ENCODE measurements at regions not wholly inside any gene's neighbourhood (a gene's known extent, or its start where the extent isn't known, plus 50 kb on each side); places are given as distances from the start of the nearest gene placed in this dataset.

DNA sequence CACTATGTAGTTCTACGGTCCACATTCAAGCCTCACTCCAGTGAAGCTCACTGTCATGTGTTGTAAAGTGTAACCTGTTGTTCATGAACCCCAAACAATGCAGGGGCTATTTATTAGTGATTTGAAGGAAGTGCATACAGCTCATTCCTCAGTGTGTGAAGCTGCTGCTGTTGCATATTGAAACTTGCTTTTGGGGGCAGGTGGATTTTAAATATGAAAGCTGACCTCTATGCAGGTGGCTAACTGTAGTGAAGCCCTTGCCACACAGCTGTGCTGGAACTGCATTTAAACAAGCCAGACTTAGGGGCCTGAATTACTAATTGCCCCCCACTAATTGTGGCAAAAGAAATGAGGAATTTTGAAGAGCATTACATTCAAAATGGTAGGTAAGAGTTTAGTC lies 226.3 kb downstream of the ATP23 start:
- Histone ChIP-seq H3K4me1 (ENCODE audit: insufficient read depth, low read length) (no peaks in the 10 kb centered on the region), H3K4me3 (ENCODE audit: low read length) (no peak overlapping the region), H3K9me3 (ENCODE audit: control insufficient read depth in 1 of 2, insufficient read depth in 1 of 2, low read length in 2 of 2) (no peaks in the 10 kb centered on the region), H3K36me3 (ENCODE audit: insufficient read depth, low read length) (no peaks in the 10 kb centered on the region), H3K27me3 (ENCODE audit: control insufficient read depth in 1 of 2, insufficient read depth in 2 of 2, low read length in 2 of 2) (peaks cover 0 to 5% of the 10 kb centered on the region in 2 experiments), H3K27ac (ENCODE audit: low read depth in 1 of 2, low read length in 2 of 2) (no peak overlapping the region)
- Mint-ChIP-seq H3K27me3 (peaks cover 5% of the 10 kb centered on the region), H3K27ac (no peak overlapping the region), H3K36me3 (ENCODE audit: low read depth) (no peaks in the 10 kb centered on the region), H3K9me3 (no peaks in the 10 kb centered on the region), H3K4me1 (ENCODE audit: low read depth) (no peaks in the 10 kb centered on the region), H3K4me3 (no peak overlapping the region)
- ChIA-PET CTCF (no interaction called here), POLR2A (no interaction called here)
- ATAC-seq (ENCODE audit: poor library complexity) (no peak), DNase-seq (no peak)
- intact Hi-C loops (cut with DNase I, micrococcal nuclease): no loop called here
- TF ChIP-seq, protein P1, sequence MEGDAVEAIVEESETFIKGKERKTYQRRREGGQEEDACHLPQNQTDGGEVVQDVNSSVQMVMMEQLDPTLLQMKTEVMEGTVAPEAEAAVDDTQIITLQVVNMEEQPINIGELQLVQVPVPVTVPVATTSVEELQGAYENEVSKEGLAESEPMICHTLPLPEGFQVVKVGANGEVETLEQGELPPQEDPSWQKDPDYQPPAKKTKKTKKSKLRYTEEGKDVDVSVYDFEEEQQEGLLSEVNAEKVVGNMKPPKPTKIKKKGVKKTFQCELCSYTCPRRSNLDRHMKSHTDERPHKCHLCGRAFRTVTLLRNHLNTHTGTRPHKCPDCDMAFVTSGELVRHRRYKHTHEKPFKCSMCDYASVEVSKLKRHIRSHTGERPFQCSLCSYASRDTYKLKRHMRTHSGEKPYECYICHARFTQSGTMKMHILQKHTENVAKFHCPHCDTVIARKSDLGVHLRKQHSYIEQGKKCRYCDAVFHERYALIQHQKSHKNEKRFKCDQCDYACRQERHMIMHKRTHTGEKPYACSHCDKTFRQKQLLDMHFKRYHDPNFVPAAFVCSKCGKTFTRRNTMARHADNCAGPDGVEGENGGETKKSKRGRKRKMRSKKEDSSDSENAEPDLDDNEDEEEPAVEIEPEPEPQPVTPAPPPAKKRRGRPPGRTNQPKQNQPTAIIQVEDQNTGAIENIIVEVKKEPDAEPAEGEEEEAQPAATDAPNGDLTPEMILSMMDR (IDR thresholded peaks at IDR 0.05): no peak

DNA sequence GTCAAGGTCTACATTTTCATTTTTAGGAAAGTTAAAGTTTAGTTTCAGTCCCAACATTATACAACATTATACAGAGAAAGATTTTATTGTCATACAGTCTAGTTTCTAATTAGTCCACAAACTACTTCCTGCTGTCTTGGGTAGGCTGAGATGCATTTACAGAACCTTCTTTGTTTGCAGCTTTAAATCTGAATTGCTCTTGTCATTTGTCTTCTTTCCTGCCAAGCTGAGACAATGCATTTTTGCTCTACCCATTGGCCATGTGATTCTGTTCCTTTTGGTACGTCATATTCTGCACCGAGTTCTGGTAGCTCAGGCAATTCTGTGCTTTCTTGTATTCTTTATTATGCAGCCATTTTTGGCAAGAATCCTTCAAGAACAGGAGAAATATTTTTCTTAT lies 228.5 kb downstream of the ATP23 start:
- ATAC-seq (ENCODE audit: poor library complexity) (no peak), DNase-seq (no peak)
- Histone ChIP-seq H3K4me3 (ENCODE audit: low read length) (no peak overlapping the region), H3K36me3 (ENCODE audit: insufficient read depth, low read length) (no peaks in the 10 kb centered on the region), H3K4me1 (ENCODE audit: insufficient read depth, low read length) (no peaks in the 10 kb centered on the region), H3K27me3 (ENCODE audit: control insufficient read depth in 1 of 2, insufficient read depth in 2 of 2, low read length in 2 of 2) (peaks cover 0 to 5% of the 10 kb centered on the region in 2 experiments), H3K9me3 (ENCODE audit: control insufficient read depth in 1 of 2, insufficient read depth in 1 of 2, low read length in 2 of 2) (no peaks in the 10 kb centered on the region), H3K27ac (ENCODE audit: low read depth in 1 of 2, low read length in 2 of 2) (no peak overlapping the region)
- Mint-ChIP-seq H3K27ac (no peak overlapping the region), H3K9me3 (no peaks in the 10 kb centered on the region), H3K36me3 (ENCODE audit: low read depth) (no peaks in the 10 kb centered on the region), H3K27me3 (peaks cover 14% of the 10 kb centered on the region), H3K4me1 (ENCODE audit: low read depth) (no peaks in the 10 kb centered on the region), H3K4me3 (no peak overlapping the region)
- ChIA-PET CTCF (no interaction called here), POLR2A (interaction anchor here (0.8 kb wide), 1 partner anchor 145 kb away, joined by 3 read pairs; no protein-coding TSS in a partner anchor)
- TF ChIP-seq, protein P1 (IDR thresholded peaks at IDR 0.05): no peak
- intact Hi-C loops (cut with DNase I, micrococcal nuclease): no loop called here

DNA sequence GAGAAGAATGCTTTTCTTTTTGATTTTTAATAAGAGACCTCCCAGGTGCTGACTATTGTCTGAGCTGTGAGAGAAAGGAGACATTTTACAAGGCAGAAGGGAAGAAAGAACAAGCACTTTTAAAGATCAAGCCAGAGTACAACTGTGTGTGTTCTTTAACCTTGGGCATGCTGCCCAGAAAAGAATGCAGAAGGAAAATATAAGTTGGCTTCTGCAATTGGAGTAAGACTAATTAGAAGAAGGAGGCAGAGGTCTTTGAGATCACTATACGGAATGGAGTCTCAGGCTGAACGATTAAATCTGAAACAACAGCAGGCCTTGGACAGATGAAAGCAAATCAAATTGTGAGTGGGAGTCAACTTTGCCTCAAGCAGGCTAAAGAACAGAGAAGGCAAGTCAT lies 230.5 kb downstream of the ATP23 start:
- POLR2A ChIA-PET: no interaction called here
- TF ChIP-seq, protein P1 (IDR thresholded peaks at IDR 0.05): no peak
- H3K36me3 ChIP-seq (ENCODE audit: insufficient read depth, low read length): no peaks in the 10 kb centered on the region
- DNase-seq (no peak), ATAC-seq (ENCODE audit: poor library complexity) (no peak)
- CTCF ChIA-PET: no interaction called here
- no peaks in the 10 kb centered on the region for H3K4me1 ChIP-seq (ENCODE audit: insufficient read depth, low read length)
- no peak overlapping the region for H3K4me3 ChIP-seq (ENCODE audit: low read length)
- Mint-ChIP-seq H3K27me3 (peaks cover 18% of the 10 kb centered on the region), H3K27ac (no peak overlapping the region), H3K4me3 (no peak overlapping the region), H3K9me3 (no peaks in the 10 kb centered on the region), H3K4me1 (ENCODE audit: low read depth) (no peaks in the 10 kb centered on the region), H3K36me3 (ENCODE audit: low read depth) (no peaks in the 10 kb centered on the region)
- intact Hi-C loops (cut with DNase I, micrococcal nuclease): no loop called here
- H3K27me3 ChIP-seq (ENCODE audit: control insufficient read depth in 1 of 2, insufficient read depth in 2 of 2, low read length in 2 of 2): peaks cover 0 to 5% of the 10 kb centered on the region in 2 experiments
- no peaks in the 10 kb centered on the region for H3K9me3 ChIP-seq (ENCODE audit: control insufficient read depth in 1 of 2, insufficient read depth in 1 of 2, low read length in 2 of 2)
- no peak overlapping the region for H3K27ac ChIP-seq (ENCODE audit: low read depth in 1 of 2, low read length in 2 of 2)
